NCI-H1694 treated with DMSO at 0.1 percent for 48 hours (cell line): ENCODE measurements at regions not wholly inside any gene's neighbourhood (a gene's known extent, or its start where the extent isn't known, plus 50 kb on each side); places are given as distances from the start of the nearest gene placed in this dataset.
A peak's percentile ranks its signal among the peaks of the same experiment; 100 is the strongest.

Experiments
- DNase-seq: peaks from one replicate; lab custom pipeline; 2025; lab: John Stamatoyannopoulos, UW

- no peak for DNase-seq
Observed at GRCh38 chr20:24870057-24870456, 79.0 kb upstream of the CST7 start.

- DNase-seq = no peak
Observed at GRCh38 chr20:24870881-24871280, 78.2 kb upstream of the CST7 start.

- DNase-seq = no peak
Observed at GRCh38 chr20:24871480-24872213, 77.4 kb upstream of the CST7 start.

GRCh38 chr20:24872291-24873024 lies 76.6 kb upstream of the CST7 start:
- peak; percentile 13 for DNase-seq

GRCh38 chr20:24873025-24873620 lies 75.9 kb upstream of the CST7 start:
- no peak for DNase-seq

GRCh38 chr20:24875078-24875477 lies 74.0 kb upstream of the CST7 start:
- DNase-seq = no peak

GRCh38 chr20:24877652-24878051 lies 71.4 kb upstream of the CST7 start:
- no peak for DNase-seq

GRCh38 chr20:24878657-24879056 lies 70.4 kb upstream of the CST7 start:
- no peak for DNase-seq

GRCh38 chr20:24879875-24880274 lies 69.2 kb upstream of the CST7 start:
- no peak for DNase-seq

- no peak for DNase-seq
Observed at GRCh38 chr20:24880356-24880755, 68.7 kb upstream of the CST7 start.

GRCh38 chr20:24890286-24890685 lies 58.8 kb upstream of the CST7 start:
- DNase-seq = no peak

- DNase-seq = no peak
Observed at GRCh38 chr20:24891546-24892393, 57.3 kb upstream of the CST7 start.

GRCh38 chr20:24892522-24892921 lies 56.5 kb upstream of the CST7 start:
- DNase-seq = no peak

GRCh38 chr20:24892931-24893330 lies 56.1 kb upstream of the CST7 start:
- no peak for DNase-seq

GRCh38 chr20:24894488-24894887 lies 54.6 kb upstream of the CST7 start:
- DNase-seq = no peak

- DNase-seq = no peak
Observed at GRCh38 chr20:24894967-24895366, 54.1 kb upstream of the CST7 start.

GRCh38 chr20:24895431-24895830 lies 53.6 kb upstream of the CST7 start:
- no peak for DNase-seq

- no peak for DNase-seq
Observed at GRCh38 chr20:24895898-24896658, 53.0 kb upstream of the CST7 start.

GRCh38 chr20:24896984-24897383 lies 52.1 kb upstream of the CST7 start:
- no peak for DNase-seq

- DNase-seq = no peak
Observed at GRCh38 chr20:24897974-24898373, 51.1 kb upstream of the CST7 start.

GRCh38 chr20:24899153-24899552 lies 49.9 kb upstream of the CST7 start:
- no peak for DNase-seq
